ENCODE measurements at regions not wholly inside any gene's neighbourhood (a gene's known extent, or its start where the extent isn't known, plus 50 kb on each side); places are given as distances from the start of the nearest gene placed in this dataset.
A peak's percentile ranks its signal among the peaks of the same experiment; 100 is the strongest.
"Not testable (repeated sequence)": the region's sequence is repeated elsewhere in the genome, so short reads cannot be mapped to it uniquely, and the experiment has no call there.

GRCh38 chr22:22321743-22322611 is 77.4 kb downstream of the VPREB1 start:
- in situ Hi-C loops (cut with HindIII; ENCODE audit: low sequenced_read_pairs); H3K4me3 ChIP-seq (ENCODE audit: low read depth, low read length): not testable (repeated sequence)
- peak; percentile 22 for DNase-seq (ENCODE audit: low read depth)
- TF ChIP-seq CTCF (IDR thresholded peaks at IDR 0.05; ENCODE audit: low read depth, low read length, missing control alignments), result peak; percentile 83

GRCh38 chr22:22322792-22323191 is 78.2 kb downstream of the VPREB1 start:
- no peak overlapping the region for H3K4me3 ChIP-seq (ENCODE audit: low read depth, low read length)
- no peak for TF ChIP-seq CTCF (IDR thresholded peaks at IDR 0.05; ENCODE audit: low read depth, low read length, missing control alignments)
- in situ Hi-C loops (cut with HindIII; ENCODE audit: low sequenced_read_pairs), result no loop called here
- no peak for DNase-seq (ENCODE audit: low read depth)

DNA sequence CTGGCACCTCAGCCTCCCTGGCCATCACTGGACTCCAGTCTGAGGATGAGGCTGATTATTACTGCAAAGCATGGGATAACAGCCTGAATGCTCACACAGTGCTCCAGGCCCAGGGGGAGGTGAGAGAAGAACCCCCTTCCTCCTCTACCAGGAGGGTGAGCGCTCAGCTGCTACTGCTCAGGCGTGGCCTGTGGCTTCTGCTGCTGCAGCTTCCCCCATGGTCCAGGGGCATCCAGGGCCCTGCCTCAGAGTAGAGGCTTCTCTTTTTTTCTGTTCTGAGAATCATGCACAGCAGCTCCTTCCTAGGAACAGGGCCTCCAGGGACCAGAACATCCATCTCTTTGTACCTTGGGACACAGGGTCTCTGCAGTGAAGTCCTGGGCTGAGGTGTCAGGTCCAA is 83.1 kb downstream of the VPREB1 start:
- no peak for TF ChIP-seq CTCF (IDR thresholded peaks at IDR 0.05; ENCODE audit: low read depth, low read length, missing control alignments)
- no peak for DNase-seq (ENCODE audit: low read depth)
- in situ Hi-C loops (cut with HindIII; ENCODE audit: low sequenced_read_pairs), result no loop called here
- H3K4me3 ChIP-seq (ENCODE audit: low read depth, low read length), result no peak overlapping the region

DNA sequence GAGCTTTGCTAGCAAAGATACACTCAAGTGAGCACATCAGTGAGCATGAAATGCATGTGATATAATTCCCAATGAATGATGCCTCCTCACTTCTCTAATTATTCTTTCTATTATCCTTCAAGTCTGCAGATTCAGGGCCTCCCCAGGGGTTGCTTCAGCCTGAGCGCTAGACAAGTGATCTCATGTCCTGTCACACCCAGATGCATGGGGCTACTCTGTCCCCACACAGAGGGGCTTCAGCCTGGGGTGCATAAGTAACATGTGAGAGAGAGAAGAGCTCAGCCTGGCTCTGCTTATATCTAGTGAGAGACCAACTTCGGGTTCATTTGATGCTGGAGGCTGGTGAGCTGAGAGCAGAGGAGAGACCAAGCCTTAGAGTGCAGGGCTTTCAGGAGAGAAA is 85.2 kb downstream of the VPREB1 start:
- TF ChIP-seq CTCF (IDR thresholded peaks at IDR 0.05; ENCODE audit: low read depth, low read length, missing control alignments), result no peak
- no peak for DNase-seq (ENCODE audit: low read depth)
- no peak overlapping the region for H3K4me3 ChIP-seq (ENCODE audit: low read depth, low read length)
- in situ Hi-C loops (cut with HindIII; ENCODE audit: low sequenced_read_pairs), result no loop called here

DNA sequence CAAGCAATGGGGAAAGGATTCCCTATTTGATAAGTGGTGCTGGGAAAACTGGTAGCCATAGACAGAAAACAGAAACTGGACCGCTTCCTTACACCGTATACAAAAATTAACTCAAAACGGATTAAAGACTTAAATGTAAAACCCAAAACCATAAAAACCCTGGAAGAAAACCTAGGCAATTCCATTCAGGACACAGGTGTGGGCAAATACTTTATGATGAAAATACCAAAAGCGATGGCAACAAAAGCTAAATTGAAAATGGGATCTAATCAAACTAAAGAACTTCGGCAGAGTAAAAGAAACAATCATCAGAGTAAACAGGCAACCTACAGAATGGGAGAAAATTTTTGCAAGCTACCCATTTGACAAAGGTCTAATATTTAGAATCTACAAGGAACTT is 91.1 kb downstream of the VPREB1 start:
- DNase-seq (ENCODE audit: low read depth); in situ Hi-C loops (cut with HindIII; ENCODE audit: low sequenced_read_pairs); H3K4me3 ChIP-seq (ENCODE audit: low read depth, low read length): not testable (repeated sequence)

GRCh38 chr22:22336333-22336732 is 91.7 kb downstream of the VPREB1 start:
- H3K4me3 ChIP-seq (ENCODE audit: low read depth, low read length); in situ Hi-C loops (cut with HindIII; ENCODE audit: low sequenced_read_pairs); DNase-seq (ENCODE audit: low read depth): not testable (repeated sequence)

- DNase-seq (ENCODE audit: low read depth); in situ Hi-C loops (cut with HindIII; ENCODE audit: low sequenced_read_pairs); H3K4me3 ChIP-seq (ENCODE audit: low read depth, low read length): not testable (repeated sequence)
Observed at GRCh38 chr22:22338778-22339177, 94.2 kb downstream of the VPREB1 start.

- H3K4me3 ChIP-seq (ENCODE audit: low read depth, low read length), result no peak overlapping the region
- TF ChIP-seq CTCF (IDR thresholded peaks at IDR 0.05; ENCODE audit: low read depth, low read length, missing control alignments), result no peak
- no peak for DNase-seq (ENCODE audit: low read depth)
- in situ Hi-C loops (cut with HindIII; ENCODE audit: low sequenced_read_pairs), result no loop called here
Observed at GRCh38 chr22:22341736-22342135, 97.2 kb downstream of the VPREB1 start.

Data from astrocyte of the cerebellum (primary cell).